ENCODE measurements at regions not wholly inside any gene's neighbourhood (a gene's known extent, or its start where the extent isn't known, plus 50 kb on each side); places are given as distances from the start of the nearest gene placed in this dataset.

DNA sequence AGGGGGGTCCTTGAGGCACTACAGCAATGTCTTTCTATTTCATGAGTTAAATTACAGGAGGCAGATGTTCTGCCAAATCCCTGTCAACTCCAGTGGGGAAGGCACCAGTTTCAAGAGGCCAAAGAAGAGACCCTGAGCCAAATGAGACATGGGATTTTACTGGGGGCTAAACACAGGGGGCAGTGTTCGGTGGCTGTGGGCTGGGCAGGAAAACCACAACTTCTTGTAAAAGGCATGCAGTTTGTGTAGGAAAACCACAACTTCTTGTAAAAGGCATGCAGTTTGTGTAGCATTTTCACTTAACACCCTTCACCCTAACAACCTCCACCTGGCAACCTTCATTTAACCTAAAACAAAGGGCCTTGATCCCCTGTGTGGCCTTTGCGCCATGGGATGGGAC, 61.0 kb downstream of the POLR2M start:
- H3K9ac ChIP-seq (ENCODE audit: low read depth in 1 of 2, low read length in 2 of 2), result no peak overlapping the region
- H3K4me1 ChIP-seq (ENCODE audit: control insufficient read depth in 4 of 4, insufficient read depth in 4 of 4, low read length in 3 of 4), result no peaks in the 10 kb centered on the region
- H3K9me3 ChIP-seq (ENCODE audit: control insufficient read depth in 4 of 4, low read length in 3 of 4), result no peaks in the 10 kb centered on the region
- TF ChIP-seq, protein P1, sequence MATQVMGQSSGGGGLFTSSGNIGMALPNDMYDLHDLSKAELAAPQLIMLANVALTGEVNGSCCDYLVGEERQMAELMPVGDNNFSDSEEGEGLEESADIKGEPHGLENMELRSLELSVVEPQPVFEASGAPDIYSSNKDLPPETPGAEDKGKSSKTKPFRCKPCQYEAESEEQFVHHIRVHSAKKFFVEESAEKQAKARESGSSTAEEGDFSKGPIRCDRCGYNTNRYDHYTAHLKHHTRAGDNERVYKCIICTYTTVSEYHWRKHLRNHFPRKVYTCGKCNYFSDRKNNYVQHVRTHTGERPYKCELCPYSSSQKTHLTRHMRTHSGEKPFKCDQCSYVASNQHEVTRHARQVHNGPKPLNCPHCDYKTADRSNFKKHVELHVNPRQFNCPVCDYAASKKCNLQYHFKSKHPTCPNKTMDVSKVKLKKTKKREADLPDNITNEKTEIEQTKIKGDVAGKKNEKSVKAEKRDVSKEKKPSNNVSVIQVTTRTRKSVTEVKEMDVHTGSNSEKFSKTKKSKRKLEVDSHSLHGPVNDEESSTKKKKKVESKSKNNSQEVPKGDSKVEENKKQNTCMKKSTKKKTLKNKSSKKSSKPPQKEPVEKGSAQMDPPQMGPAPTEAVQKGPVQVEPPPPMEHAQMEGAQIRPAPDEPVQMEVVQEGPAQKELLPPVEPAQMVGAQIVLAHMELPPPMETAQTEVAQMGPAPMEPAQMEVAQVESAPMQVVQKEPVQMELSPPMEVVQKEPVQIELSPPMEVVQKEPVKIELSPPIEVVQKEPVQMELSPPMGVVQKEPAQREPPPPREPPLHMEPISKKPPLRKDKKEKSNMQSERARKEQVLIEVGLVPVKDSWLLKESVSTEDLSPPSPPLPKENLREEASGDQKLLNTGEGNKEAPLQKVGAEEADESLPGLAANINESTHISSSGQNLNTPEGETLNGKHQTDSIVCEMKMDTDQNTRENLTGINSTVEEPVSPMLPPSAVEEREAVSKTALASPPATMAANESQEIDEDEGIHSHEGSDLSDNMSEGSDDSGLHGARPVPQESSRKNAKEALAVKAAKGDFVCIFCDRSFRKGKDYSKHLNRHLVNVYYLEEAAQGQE (IDR thresholded peaks at IDR 0.05), result no peak
- TF ChIP-seq, protein P2, sequence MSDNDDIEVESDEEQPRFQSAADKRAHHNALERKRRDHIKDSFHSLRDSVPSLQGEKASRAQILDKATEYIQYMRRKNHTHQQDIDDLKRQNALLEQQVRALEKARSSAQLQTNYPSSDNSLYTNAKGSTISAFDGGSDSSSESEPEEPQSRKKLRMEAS (IDR thresholded peaks at IDR 0.05), result no peak
- TF ChIP-seq HNF4A (conservative IDR thresholded peaks at IDR 0.05), result no peak
- TF ChIP-seq, protein P3, sequence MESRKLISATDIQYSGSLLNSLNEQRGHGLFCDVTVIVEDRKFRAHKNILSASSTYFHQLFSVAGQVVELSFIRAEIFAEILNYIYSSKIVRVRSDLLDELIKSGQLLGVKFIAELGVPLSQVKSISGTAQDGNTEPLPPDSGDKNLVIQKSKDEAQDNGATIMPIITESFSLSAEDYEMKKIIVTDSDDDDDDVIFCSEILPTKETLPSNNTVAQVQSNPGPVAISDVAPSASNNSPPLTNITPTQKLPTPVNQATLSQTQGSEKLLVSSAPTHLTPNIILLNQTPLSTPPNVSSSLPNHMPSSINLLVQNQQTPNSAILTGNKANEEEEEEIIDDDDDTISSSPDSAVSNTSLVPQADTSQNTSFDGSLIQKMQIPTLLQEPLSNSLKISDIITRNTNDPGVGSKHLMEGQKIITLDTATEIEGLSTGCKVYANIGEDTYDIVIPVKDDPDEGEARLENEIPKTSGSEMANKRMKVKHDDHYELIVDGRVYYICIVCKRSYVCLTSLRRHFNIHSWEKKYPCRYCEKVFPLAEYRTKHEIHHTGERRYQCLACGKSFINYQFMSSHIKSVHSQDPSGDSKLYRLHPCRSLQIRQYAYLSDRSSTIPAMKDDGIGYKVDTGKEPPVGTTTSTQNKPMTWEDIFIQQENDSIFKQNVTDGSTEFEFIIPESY (IDR thresholded peaks at IDR 0.05), result no peak
- TF ChIP-seq RAD21 (IDR thresholded peaks at IDR 0.05), result no peak
- TF ChIP-seq TAF1 (conservative IDR thresholded peaks at IDR 0.05), result no peak
- no peak for TF ChIP-seq JUND (IDR thresholded peaks at IDR 0.05)
- no peak for TF ChIP-seq RXRA (IDR thresholded peaks at IDR 0.05)
- no peak for TF ChIP-seq YY1 (IDR thresholded peaks at IDR 0.05)
- TF ChIP-seq FOXA2 (IDR thresholded peaks at IDR 0.05), result no peak
- no peak for TF ChIP-seq HNF4G (IDR thresholded peaks at IDR 0.05)
- TF ChIP-seq, protein P4, sequence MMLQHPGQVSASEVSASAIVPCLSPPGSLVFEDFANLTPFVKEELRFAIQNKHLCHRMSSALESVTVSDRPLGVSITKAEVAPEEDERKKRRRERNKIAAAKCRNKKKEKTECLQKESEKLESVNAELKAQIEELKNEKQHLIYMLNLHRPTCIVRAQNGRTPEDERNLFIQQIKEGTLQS (IDR thresholded peaks at IDR 0.05), result no peak
- no peak for TF ChIP-seq EGR1 (IDR thresholded peaks at IDR 0.05; ENCODE audit: low read depth in 2 of 2)
- TF ChIP-seq GABPA (IDR thresholded peaks at IDR 0.05 in 1 of 2, conservative IDR thresholded peaks at IDR 0.05 in 1 of 2), result no peak
- TF ChIP-seq, protein P5, sequence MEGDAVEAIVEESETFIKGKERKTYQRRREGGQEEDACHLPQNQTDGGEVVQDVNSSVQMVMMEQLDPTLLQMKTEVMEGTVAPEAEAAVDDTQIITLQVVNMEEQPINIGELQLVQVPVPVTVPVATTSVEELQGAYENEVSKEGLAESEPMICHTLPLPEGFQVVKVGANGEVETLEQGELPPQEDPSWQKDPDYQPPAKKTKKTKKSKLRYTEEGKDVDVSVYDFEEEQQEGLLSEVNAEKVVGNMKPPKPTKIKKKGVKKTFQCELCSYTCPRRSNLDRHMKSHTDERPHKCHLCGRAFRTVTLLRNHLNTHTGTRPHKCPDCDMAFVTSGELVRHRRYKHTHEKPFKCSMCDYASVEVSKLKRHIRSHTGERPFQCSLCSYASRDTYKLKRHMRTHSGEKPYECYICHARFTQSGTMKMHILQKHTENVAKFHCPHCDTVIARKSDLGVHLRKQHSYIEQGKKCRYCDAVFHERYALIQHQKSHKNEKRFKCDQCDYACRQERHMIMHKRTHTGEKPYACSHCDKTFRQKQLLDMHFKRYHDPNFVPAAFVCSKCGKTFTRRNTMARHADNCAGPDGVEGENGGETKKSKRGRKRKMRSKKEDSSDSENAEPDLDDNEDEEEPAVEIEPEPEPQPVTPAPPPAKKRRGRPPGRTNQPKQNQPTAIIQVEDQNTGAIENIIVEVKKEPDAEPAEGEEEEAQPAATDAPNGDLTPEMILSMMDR (IDR thresholded peaks at IDR 0.05; ENCODE audit: low read depth, low read length, missing input control), result no peak
- TF ChIP-seq FOXA1 (IDR thresholded peaks at IDR 0.05), result no peak
- TF ChIP-seq NR2F2 (IDR thresholded peaks at IDR 0.05), result no peak
- no peak for TF ChIP-seq SP1 (IDR thresholded peaks at IDR 0.05)
- no peaks in the 10 kb centered on the region for H3K36me3 ChIP-seq (ENCODE audit: control insufficient read depth in 4 of 4, insufficient read depth in 3 of 4, low read depth in 1 of 4, low read length in 3 of 4)
- no peak for DNase-seq (ENCODE audit: low spot score)
- H3K27me3 ChIP-seq (ENCODE audit: control insufficient read depth in 4 of 4, insufficient read depth in 4 of 4, low read length in 3 of 4), result no peaks in the 10 kb centered on the region
- no peak overlapping the region for H3K27ac ChIP-seq (ENCODE audit: low read depth in 1 of 2, low read length in 2 of 2)
- WGBS, result 90% methylated on average over 2 of the region's 2 CpGs
- no peak overlapping the region for H3K4me3 ChIP-seq (ENCODE audit: low read depth in 1 of 3, low read length in 3 of 3)

Data from liver (tissue), 8 donors.